NCI-H446 treated with DMSO at 0.1 percent for 48 hours (cell line): ENCODE measurements at regions not wholly inside any gene's neighbourhood (a gene's known extent, or its start where the extent isn't known, plus 50 kb on each side); places are given as distances from the start of the nearest gene placed in this dataset.

Source experiments
- DNase-seq: peaks from one replicate; lab custom pipeline; 2025; lab: John Stamatoyannopoulos, UW

DNA sequence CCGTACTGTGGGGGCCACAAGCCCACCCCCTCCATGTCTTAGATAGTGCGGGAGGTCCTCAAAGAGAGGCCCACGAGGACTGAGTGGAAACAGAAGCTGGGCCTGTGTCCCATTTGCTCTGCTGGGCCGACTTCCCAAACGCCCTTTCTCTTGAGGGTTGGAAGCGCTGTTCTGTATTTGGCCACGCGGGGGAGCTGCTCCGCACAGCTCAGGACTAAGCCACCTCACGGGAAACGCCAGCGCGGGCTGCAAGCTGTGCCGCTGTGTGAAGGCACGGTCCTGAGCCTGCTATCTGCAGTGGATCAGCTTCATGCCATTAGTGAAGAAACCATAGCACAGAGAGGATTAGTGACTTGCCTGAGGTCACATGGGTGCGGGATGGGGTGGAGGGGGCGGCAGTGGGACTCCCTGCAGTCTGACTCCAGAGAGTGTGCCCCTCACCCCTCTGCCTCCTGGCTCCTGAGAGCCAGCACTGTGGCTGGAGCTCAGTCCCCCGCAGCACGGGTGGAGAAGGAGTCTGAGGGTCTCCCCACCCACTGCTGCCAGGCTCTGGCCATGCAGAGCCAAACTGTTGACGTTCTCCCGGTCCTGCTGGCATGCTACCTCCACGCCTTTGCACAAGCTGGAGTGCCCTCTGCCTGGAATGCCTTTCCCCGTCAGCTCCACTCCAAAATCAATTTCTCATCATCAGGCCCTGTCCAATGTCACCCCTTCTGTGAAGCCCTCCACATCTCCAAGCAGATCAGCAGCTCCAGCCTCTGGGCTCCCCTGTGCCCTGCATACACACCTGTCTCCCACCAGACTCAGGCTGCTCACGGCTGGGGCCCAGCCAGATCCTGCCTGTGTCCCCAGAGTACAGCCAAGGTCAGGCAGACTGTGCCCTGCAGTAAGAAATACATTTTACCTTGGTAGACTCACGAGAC is 51.5 kb upstream of the LRRC32 start:
- peak; percentile 44 for DNase-seq

- no peak for DNase-seq
These were observed 52.6 kb upstream of the LRRC32 start for GRCh38 chr11:76723142-76723541.

DNA sequence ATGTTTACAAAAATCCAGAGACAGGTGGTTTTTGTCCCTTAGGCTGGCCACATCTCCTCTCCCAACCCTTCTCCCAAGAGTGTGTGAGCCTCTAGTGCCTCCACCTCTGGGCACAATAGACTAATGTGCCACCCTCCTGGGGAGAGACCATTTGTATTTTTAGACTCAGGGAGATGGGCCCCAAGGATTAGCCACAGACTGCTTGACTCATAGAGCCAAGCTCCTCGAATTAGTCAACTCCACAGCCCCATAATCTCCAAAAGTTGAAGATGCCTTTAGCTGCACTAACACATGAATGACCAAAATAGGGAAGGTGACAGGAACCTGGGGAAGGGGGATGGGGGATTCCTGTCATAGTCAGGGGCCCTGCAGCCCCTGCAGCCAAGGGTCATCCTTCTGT is 53.0 kb upstream of the LRRC32 start:
- DNase-seq: no peak

- DNase-seq: no peak
These were observed 53.7 kb upstream of the LRRC32 start for GRCh38 chr11:76724171-76724768.

DNA sequence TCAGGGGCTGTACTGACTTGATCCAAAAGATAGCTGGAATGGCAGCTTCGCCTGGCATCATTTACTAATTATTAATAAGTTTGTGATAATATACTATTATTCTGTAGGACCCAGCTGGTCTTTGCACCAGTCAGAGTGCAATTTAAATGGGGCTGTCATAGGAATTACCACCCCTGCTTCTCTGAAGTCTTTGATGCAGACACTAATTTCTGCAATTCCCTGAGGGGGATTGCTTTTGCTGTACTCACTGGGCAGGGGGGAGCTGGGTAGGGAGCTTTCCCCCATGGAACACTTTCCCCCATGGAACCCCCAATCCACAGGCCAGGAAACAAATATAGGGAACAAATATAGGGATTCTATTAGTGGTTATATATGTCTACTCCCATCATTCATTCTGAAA is 54.9 kb upstream of the TSKU start:
- DNase-seq: no peak

GRCh38 chr11:76728778-76729177 is 54.4 kb upstream of the TSKU start:
- no peak for DNase-seq

DNA sequence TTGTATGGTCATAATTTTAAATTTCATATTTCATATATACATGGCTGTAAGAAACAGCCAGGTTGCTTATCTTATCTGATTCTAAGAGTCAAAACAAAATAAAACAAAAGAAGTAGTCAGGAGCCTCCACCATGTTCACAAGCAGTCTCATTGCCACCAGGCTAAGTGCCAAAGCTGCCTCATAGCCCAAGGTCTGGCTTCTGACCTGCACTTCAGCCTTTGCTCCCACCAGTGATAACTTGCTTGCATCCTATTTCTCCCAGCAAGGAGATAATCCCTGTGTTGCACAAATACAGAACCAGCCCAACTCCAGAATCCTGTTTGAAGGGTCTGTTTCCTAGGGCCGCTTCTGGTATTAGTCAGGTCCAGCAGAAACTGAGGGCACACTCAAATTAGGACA is 53.9 kb upstream of the TSKU start:
- no peak for DNase-seq

DNA sequence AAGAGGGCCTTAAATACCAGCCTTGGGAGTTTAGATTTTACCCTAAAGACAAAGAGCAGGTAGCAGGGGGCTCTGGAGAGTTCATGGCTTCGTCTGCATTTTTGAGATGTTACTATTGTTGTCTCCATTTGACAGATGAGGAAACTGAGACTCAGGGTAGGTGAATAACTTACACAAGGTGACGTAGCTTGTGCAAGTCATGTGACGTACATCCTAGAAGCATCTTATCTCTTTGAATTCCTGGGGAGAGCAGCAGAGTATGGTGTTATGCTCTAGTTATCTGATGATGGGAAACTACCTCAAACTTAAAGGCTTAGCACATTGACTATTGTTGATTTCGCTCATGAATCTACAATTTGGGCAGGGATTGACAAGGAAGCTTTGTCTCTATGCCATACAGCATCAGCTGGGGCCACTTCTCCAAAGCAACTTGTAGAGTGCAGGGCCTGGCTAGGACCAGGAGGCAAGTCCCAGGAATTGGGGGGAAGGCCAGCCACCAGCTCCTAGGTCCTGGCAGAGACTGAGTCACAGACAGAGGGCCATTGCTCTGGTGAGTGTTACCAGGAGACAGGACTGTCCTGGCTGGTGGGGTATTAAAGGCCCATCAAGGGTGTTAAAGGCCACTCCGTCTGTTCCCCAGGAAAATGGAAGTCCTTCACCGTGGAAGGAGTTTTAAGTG is 52.1 kb upstream of the TSKU start:
- DNase-seq: no peak

DNA sequence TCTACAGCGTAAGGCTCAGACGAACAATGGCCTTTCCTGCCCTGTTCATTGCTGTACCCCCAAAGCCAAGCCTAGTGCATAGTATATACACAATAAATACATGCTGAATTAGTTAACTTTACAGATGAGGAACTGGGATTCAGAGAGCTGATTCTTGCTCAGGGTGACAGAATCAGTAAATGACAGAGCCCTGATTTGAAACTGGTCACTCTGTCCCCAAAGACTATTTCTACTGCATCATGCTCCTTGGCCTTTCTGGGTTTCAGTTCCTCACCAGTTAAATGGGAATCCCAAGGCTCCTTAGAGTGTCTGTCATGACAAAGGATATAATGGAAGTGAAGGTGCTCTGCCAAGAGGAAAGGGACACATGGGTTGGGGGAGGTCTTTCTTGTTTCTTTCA is 50.5 kb upstream of the TSKU start:
- DNase-seq: no peak
